ENCODE measurements at regions not wholly inside any gene's neighbourhood (a gene's known extent, or its start where the extent isn't known, plus 50 kb on each side); places are given as distances from the start of the nearest gene placed in this dataset.
"Not testable (repeated sequence)": the region's sequence is repeated elsewhere in the genome, so short reads cannot be mapped to it uniquely, and the experiment has no call there.

DNA sequence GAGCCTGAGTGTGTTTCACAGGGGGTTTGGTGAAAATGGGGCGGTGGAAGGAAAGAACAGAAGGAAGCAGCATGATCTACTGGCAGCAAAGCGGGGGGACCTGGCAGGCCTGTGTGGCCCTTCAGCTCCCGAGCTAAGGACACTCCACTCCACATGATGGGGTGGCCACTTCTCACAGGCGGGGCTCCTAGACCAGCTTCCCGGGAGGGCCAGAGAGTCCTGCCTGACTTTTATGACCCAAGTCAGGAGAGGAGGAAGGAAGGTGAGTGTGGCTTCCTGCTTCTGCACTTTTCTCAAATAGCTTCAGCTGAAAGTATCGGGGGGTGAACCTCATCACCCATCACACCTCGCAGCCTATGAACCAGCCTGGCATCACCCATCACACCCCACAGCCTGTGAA is 117.5 kb upstream of the AFDN start:
- Histone ChIP-seq H3K36me3 (ENCODE audit: control insufficient read depth, insufficient read depth, low read length) (no peaks in the 10 kb centered on the region), H3K4me3 (ENCODE audit: low read depth, low read length) (no peak overlapping the region), H3K27me3 (ENCODE audit: control insufficient read depth, insufficient read depth, low read length) (no peaks in the 10 kb centered on the region)
- DNase-seq (ENCODE audit: low read depth) = no peak
- no peak for TF ChIP-seq CTCF (IDR thresholded peaks at IDR 0.05; ENCODE audit: insufficient read depth, low read depth, low read length)
- ChIA-PET CTCF (no interaction called here), POLR2A (no interaction called here)

GRCh38 chr6:167709776-167710336 is 116.9 kb upstream of the AFDN start:
- H3K4me3 ChIP-seq (ENCODE audit: low read depth, low read length); DNase-seq (ENCODE audit: low read depth); H3K36me3 ChIP-seq (ENCODE audit: control insufficient read depth, insufficient read depth, low read length); CTCF ChIA-PET; POLR2A ChIA-PET; H3K27me3 ChIP-seq (ENCODE audit: control insufficient read depth, insufficient read depth, low read length): not testable (repeated sequence)

GRCh38 chr6:167710363-167710920 is 116.3 kb upstream of the AFDN start:
- POLR2A ChIA-PET = no interaction called here
- no peak for DNase-seq (ENCODE audit: low read depth)
- no peak for TF ChIP-seq CTCF (IDR thresholded peaks at IDR 0.05; ENCODE audit: insufficient read depth, low read depth, low read length)
- Histone ChIP-seq H3K4me3 (ENCODE audit: low read depth, low read length) (no peak overlapping the region), H3K27me3 (ENCODE audit: control insufficient read depth, insufficient read depth, low read length) (no peaks in the 10 kb centered on the region), H3K36me3 (ENCODE audit: control insufficient read depth, insufficient read depth, low read length) (no peaks in the 10 kb centered on the region)
- CTCF ChIA-PET = no interaction called here

DNA sequence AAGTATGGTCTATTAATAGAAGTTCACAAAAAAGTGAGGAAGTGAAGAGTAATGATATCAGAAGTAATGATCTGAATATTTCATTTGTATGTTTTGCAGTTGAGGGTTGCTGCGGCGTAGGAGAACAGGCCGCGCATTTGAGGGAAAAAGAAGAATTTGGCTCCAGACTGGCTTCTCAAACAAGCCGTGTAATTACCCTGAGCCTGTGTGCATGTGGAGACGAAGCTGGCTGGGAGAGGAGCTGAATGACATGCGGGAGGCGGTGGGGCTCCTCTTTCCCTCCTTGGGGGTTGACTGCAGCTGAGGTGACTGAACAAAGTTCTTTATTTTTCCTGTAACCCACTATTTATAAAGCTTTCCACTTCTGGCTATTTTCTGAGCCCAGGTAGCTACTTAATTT is 115.5 kb upstream of the AFDN start:
- no peak for TF ChIP-seq CTCF (IDR thresholded peaks at IDR 0.05; ENCODE audit: insufficient read depth, low read depth, low read length)
- POLR2A ChIA-PET = no interaction called here
- no peak for DNase-seq (ENCODE audit: low read depth)
- Histone ChIP-seq H3K4me3 (ENCODE audit: low read depth, low read length) (no peak overlapping the region), H3K27me3 (ENCODE audit: control insufficient read depth, insufficient read depth, low read length) (no peaks in the 10 kb centered on the region), H3K36me3 (ENCODE audit: control insufficient read depth, insufficient read depth, low read length) (no peaks in the 10 kb centered on the region)
- CTCF ChIA-PET = interaction anchor here (0.6 kb wide), 1 partner anchor 84 kb away, joined by 3 read pairs; no protein-coding TSS in a partner anchor

DNA sequence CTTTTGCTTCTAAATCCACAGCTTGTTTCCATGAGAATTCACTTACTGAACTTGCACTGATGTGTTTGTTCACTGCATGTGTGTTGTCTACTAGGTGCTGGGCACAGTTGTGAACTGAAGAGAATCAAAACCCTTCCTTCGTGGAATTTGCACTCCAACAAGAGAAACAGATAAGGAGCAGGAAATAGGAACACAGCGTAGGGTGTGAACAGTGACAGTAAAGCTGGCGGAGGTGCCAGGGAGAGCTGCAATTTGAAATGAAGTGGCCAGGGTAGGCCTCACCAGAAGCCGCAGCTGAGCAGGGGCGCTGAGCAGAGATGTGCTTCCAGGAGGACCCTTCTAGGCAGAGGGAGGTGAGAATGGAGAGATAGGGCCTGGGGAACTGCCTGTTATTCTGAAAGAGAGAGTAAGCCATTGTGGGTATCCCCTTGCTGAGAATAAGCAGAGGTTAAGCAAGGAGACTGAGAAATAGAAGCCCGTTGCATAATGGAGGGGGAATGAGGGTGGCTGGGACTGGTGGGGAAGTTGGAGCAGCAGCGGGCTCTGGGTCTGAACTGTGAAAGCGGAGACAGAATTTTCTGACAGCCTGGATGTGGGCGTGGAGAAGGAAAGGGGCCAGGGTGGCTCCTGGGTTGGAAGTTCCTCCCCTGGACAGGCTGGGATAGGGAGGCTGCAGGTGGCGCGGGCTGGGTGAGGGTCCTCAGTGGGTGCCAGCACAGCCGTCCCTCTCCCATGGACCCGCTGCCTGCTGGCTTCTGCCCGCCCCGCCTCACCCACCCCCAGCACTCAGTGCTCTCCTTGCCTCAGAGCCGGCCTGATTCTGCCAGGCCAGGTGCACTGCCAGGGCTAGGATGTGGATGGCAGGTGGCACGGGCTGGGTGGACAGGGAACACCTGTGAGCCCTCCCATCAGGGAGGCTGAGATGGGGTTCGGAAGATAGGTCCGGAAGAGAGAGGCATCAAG is 114.7 kb upstream of the AFDN start:
- Histone ChIP-seq H3K27me3 (ENCODE audit: control insufficient read depth, insufficient read depth, low read length) (no peaks in the 10 kb centered on the region), H3K4me3 (ENCODE audit: low read depth, low read length) (no peak overlapping the region), H3K36me3 (ENCODE audit: control insufficient read depth, insufficient read depth, low read length) (no peaks in the 10 kb centered on the region)
- CTCF ChIA-PET = interaction anchor here (0.6 kb wide), 1 partner anchor 83 kb away, joined by 3 read pairs; no protein-coding TSS in a partner anchor
- no peak for TF ChIP-seq CTCF (IDR thresholded peaks at IDR 0.05; ENCODE audit: insufficient read depth, low read depth, low read length)
- POLR2A ChIA-PET = no interaction called here
- DNase-seq (ENCODE audit: low read depth) = no peak

All from BJ (cell line).